A549 (cell line): ENCODE measurements at regions not wholly inside any gene's neighbourhood (a gene's known extent, or its start where the extent isn't known, plus 50 kb on each side); places are given as distances from the start of the nearest gene placed in this dataset.

ENCODE experiments used
- ATAC-seq, 2 experiments: fragments of 200-7000 bp in 1 of 2; fragments of >200 bp in 1 of 2; cut with Nextera tagmentation in 1 of 2; cut with Tn5 transposase in 1 of 2; 3 replicates each; pipeline versions ENCODE4 v1.8.0 to v1.9.1; 2018 to 2020; ENCODE audit warnings: mild to moderate bottlenecking in 1 of 2, moderate library complexity in 1 of 2
- CTCF ChIA-PET: fragments of 300-600 bp; sonication (Branson Sonifier 250); formaldehyde crosslinking; extraction: SDS; loops from one replicate; lab custom pipeline; 2021; ENCODE audit warnings: antibody characterized with exemption, inconsistent platforms; lab: Yijun Ruan, JAX
- POLR2A ChIA-PET: fragments of 350-600 bp; formaldehyde crosslinking; extraction: SDS; loops from one replicate; lab custom pipeline; 2021; ENCODE audit warnings: antibody characterized with exemption, inconsistent platforms; lab: Yijun Ruan, JAX
- DNase-seq, 2 experiments: peaks; one replicate each; pipeline versions ENCODE4 v3.0.0 to v3.0.0-alpha.2; 2011 to 2016; ENCODE audit warnings: low read depth in 1 of 2, low spot score in 1 of 2
- FAIRE-seq: peaks from 2 replicates; lab custom pipeline; 2011; peaks lifted over from hg19 to GRCh38; lab: Jason Lieb, UNC
- H3K27ac ChIP-seq, 2 experiments: fragments of >200 bp; sonication (Bioruptor Twin); formaldehyde crosslinking; 3 replicates each; pipeline ENCODE4 v1.5.1; 2016 to 2017
- H3K4me1 ChIP-seq: fragments of >200 bp; sonication (Bioruptor Twin); formaldehyde crosslinking; 3 replicates; pipeline ENCODE4 v1.6.1; 2016
- H3K4me2 ChIP-seq: fragments of >200 bp; sonication (Bioruptor Twin); formaldehyde crosslinking; 3 replicates; pipeline ENCODE4 v1.6.1; 2016
- H3K4me3 ChIP-seq: fragments of >200 bp; sonication (Bioruptor Twin); formaldehyde crosslinking; 3 replicates; pipeline ENCODE4 v1.5.1; 2016
- H3K9me3 ChIP-seq: fragments of >200 bp; sonication (Bioruptor Twin); formaldehyde crosslinking; 3 replicates; pipeline ENCODE4 v1.6.1; 2016
- CEBPB ChIP-seq, 2 experiments: fragments of >200 bp in 1 of 2; sonication (Bioruptor Twin) in 1 of 2; formaldehyde crosslinking in 1 of 2; IDR thresholded peaks; 2 replicates each; pipeline ENCODE4 v1.6.1; 2012 to 2016
- CTCF ChIP-seq: fragments of >200 bp; sonication (Bioruptor Twin); formaldehyde crosslinking; IDR thresholded peaks from 3 replicates; pipeline ENCODE4 v1.5.1; 2016
- EHF ChIP-seq: fragments of 250-450 bp; sonication (Bioruptor Pico); IDR thresholded peaks from 2 replicates; pipeline ENCODE4 v1.5.0; 2020; ENCODE audit warnings: mild to moderate bottlenecking
- JUN ChIP-seq, 2 experiments: fragments of >200 bp; sonication (Bioruptor Twin); formaldehyde crosslinking; IDR thresholded peaks; 2 replicates in 1 of 2; 3 replicates in 1 of 2; pipeline ENCODE4 v1.6.1; 2016 to 2017
- JUNB ChIP-seq: fragments of >200 bp; sonication (Bioruptor Twin); formaldehyde crosslinking; IDR thresholded peaks from 2 replicates; pipeline ENCODE4 v1.6.1; 2016
- MAX ChIP-seq: IDR thresholded peaks from 2 replicates; pipeline ENCODE4 v1.6.1; 2012
- MAZ ChIP-seq: fragments of 150-350 bp; IDR thresholded peaks from 2 replicates; pipeline ENCODE4 v1.6.1; 2014; ENCODE audit warnings: antibody characterized with exemption, low read depth, low read length, borderline replicate concordance
- NPAS2 ChIP-seq: fragments of 250-450 bp; sonication (Bioruptor Pico); IDR thresholded peaks from 2 replicates; pipeline ENCODE4 v1.8.0; 2022; ENCODE audit warnings: mild to moderate bottlenecking, moderate library complexity, borderline replicate concordance
- POLR2AphosphoS2 ChIP-seq: conservative IDR thresholded peaks from 2 replicates; pipeline ENCODE4 v1.6.1; 2012; ENCODE audit warnings: low read length, improper control_type of control experiment, inconsistent platforms
- RAD21 ChIP-seq, 2 experiments: fragments of >200 bp in 1 of 2; sonication (Bioruptor Twin) in 1 of 2; formaldehyde crosslinking in 1 of 2; IDR thresholded peaks in 1 of 2; conservative IDR thresholded peaks in 1 of 2; 2 replicates in 1 of 2; 3 replicates in 1 of 2; pipeline ENCODE4 v1.6.1; 2012 to 2018; ENCODE audit warnings: inconsistent platforms in 1 of 2
- ZNF302 ChIP-seq: fragments of 250-450 bp; sonication (Bioruptor Pico); IDR thresholded peaks from 2 replicates; pipeline ENCODE4 v1.9.0; 2021; ENCODE audit warnings: inconsistent platforms, mild to moderate bottlenecking, moderate library complexity
- ZSCAN20 ChIP-seq: fragments of 250-450 bp; sonication (Bioruptor Pico); IDR thresholded peaks from 2 replicates; pipeline ENCODE4 v1.8.0; 2022; ENCODE audit warnings: mild to moderate bottlenecking, moderate library complexity
- WGBS: methylation state at CpG from one replicate; pipeline ENCODE4 v1.1.6; 2017; ENCODE audit errors: missing lambda C conversion rate; 5-methylcytosine and 5-hydroxymethylcytosine counted together
- TF ChIP-seq, protein P1 (sequence below): fragments of 250-450 bp; sonication (Bioruptor Pico); IDR thresholded peaks from 2 replicates; pipeline ENCODE4 v1.5.0; 2020; ENCODE audit warnings: low read depth, mild to moderate bottlenecking, moderate library complexity

- Histone ChIP-seq H3K4me3 (no peak overlapping the region), H3K4me2 (peak overlapping the region; percentile 51), H3K4me1 (peaks cover 25% of the 10 kb centered on the region), H3K9me3 (no peaks in the 10 kb centered on the region), H3K27ac (peak overlapping the region; percentile 48 to 74)
- DNase-seq (no peak), FAIRE-seq (no peak), ATAC-seq (peak; percentile 25 to 42; a peak in 3 of 6 replicates)
- WGBS: 72% methylated on average over 7 of the region's 7 CpGs
- ChIA-PET CTCF (interaction anchor here (0.6 to 1.6 kb wide), 8 partner anchors 8 to 89 kb away, joined by 3 to 9 read pairs (median 4); no protein-coding TSS in a partner anchor), POLR2A (interaction anchor here (1.1 to 1.7 kb wide), 2 partner anchors 84 to 90 kb away, joined by 3 to 4 read pairs; partner anchors contain the start of gene TPM1)
- TF ChIP-seq CEBPB (IDR thresholded peaks at IDR 0.05): 0 out of 4 replicates have a peak, but pooled peaks of 1 of the 2 experiments have one; percentile 34
- 0 out of 2 replicates have a peak, but pooled peaks have one; percentile 23 for TF ChIP-seq MAX
- TF ChIP-seq RAD21 (conservative IDR thresholded peaks at IDR 0.05 in 1 of 2, IDR thresholded peaks at IDR 0.05 in 1 of 2): 0 out of 5 replicates have a peak, but pooled peaks of 1 of the 2 experiments have one; percentile 17
- TF ChIP-seq JUNB: no peak
Measured at GRCh38 chr15:62958528-62959363, 83.8 kb upstream of the TPM1 start.

DNA sequence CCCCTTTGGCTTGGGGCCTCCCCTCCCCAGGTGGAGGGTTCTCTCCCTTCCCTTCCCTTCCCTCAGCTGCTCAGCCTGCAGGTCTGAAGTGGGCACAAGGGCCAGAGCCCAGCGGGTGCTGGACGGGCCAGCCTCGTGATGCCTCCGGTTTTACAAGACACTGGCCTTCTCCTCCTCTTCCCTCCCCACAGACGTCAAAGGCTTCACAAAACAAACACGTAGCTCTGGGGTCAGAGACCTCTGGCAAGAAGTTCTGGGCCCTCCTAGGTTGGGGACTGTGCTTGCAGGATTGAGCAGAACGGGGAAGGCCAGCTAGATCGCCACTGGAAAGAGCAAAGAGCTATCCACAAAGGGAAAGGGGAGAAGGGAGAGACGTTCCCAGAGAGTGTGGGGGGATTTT lies 81.4 kb upstream of the TPM1 start:
- H3K27ac ChIP-seq: peak overlapping the region in 1 of 2 experiments; percentile 55; a peak in 3 of 6 replicates
- H3K9me3 ChIP-seq: no peaks in the 10 kb centered on the region
- no peak overlapping the region for H3K4me2 ChIP-seq
- WGBS: 68% methylated on average over 9 of the region's 9 CpGs
- DNase-seq (no peak), FAIRE-seq (no peak), ATAC-seq (no peak; a peak in 1 of 6 replicates)
- ChIA-PET CTCF (interaction anchor here (0.7 to 1.7 kb wide), 3 partner anchors 15 to 221 kb away, joined by 3 read pairs; no protein-coding TSS in a partner anchor), POLR2A (no interaction called here)
- H3K4me1 ChIP-seq: peaks cover 25% of the 10 kb centered on the region
- H3K4me3 ChIP-seq: no peak overlapping the region
- TF ChIP-seq JUN (IDR thresholded peaks at IDR 0.05): no peak
- TF ChIP-seq EHF (CRISPR knock-in tag): no peak
- no peak for TF ChIP-seq NPAS2 (CRISPR knock-in tag)
- no peak for TF ChIP-seq CTCF
- no peak for TF ChIP-seq ZNF302 (CRISPR knock-in tag)
- TF ChIP-seq MAZ: no peak
- TF ChIP-seq, all 56 proteins: peak for 0

DNA sequence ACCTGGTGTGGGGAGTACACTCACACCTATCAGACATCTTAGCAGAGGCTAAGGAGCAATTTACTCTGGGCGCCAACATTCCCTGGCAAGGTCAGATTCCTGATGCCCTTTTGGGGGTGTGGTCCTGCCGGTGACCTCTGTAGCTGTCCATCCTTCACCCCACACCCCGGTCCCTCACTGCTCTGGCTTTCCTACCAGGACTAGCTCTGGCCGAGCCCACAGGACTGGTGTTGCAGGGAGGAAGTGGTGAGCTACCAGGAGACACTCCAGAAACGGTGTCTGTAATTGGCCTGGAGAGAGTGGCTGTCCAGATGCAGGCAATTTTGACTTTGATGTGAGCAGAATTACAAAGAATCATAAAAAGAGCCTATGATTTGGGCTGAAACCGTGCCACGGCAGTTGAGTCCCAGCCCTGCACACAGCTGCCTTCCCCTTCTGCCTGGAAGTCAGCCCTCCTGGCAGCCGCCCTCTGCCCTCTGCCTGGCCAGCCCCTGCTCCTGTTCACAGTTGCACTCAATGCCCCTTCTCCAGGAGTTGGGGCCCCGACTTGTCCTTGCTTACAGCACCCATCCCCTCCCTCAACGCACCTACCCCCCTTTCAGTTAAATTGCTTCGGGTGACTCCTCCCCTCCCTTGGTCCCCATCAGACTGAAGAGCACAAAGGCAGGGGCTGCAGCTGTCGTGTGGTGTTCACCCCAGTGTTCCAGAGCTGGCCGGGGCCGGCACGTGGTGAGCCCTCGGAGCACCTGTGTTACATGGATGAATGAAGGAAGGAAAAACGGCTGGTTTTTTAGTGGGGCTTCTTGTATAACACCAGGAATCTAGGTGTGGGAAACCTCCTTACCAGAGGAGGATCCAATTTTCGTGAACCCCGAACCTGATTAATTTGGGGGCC lies 80.2 kb upstream of the TPM1 start:
- ATAC-seq: no peak
- no peak overlapping the region for H3K4me3 ChIP-seq
- 88% methylated on average over 19 of the region's 19 CpGs for WGBS
- TF ChIP-seq POLR2AphosphoS2 (no peak), ZSCAN20 (CRISPR knock-in tag) (no peak)
- TF ChIP-seq, protein P1, sequence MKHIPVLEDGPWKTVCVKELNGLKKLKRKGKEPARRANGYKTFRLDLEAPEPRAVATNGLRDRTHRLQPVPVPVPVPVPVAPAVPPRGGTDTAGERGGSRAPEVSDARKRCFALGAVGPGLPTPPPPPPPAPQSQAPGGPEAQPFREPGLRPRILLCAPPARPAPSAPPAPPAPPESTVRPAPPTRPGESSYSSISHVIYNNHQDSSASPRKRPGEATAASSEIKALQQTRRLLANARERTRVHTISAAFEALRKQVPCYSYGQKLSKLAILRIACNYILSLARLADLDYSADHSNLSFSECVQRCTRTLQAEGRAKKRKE (CRISPR knock-in tag): no peak
- TF ChIP-seq, all 56 proteins: peak for 0
- Histone ChIP-seq H3K9me3 (no peaks in the 10 kb centered on the region), H3K4me2 (no peak overlapping the region), H3K27ac (peak overlapping the region in 1 of 2 experiments; percentile 39; a peak in 2 of 6 replicates), H3K4me1 (peaks cover 20% of the 10 kb centered on the region)
- no peak for FAIRE-seq
- ChIA-PET POLR2A (no interaction called here), CTCF (interaction anchor here (0.7 to 1.7 kb wide), 5 partner anchors 14 to 86 kb away, joined by 3 to 4 read pairs (median 3); no protein-coding TSS in a partner anchor)
- no peak for DNase-seq
